Esophagus squamous epithelium (tissue), 5 donors: ENCODE measurements at regions not wholly inside any gene's neighbourhood (a gene's known extent, or its start where the extent isn't known, plus 50 kb on each side); places are given as distances from the start of the nearest gene placed in this dataset.

ENCODE experiments used
- DNase-seq: peaks from one replicate; lab custom pipeline; 2025; lab: John Stamatoyannopoulos, UW
- H3K27ac ChIP-seq, 4 donors: fragments of 200-600 bp; sonication (generic); one replicate each; pipeline ENCODE4 v1.5.1; 2016 to 2019; ENCODE audit warnings: mild to moderate bottlenecking in 1 of 4
- H3K27me3 ChIP-seq, 4 donors: fragments of 200-600 bp; sonication (generic); 1 replicate in 3 of 4; 2 replicates in 1 of 4; pipeline versions ENCODE4 v1.5.1 to v1.6.0; 2017 to 2021; ENCODE audit warnings: antibody characterized with exemption in 1 of 4
- H3K36me3 ChIP-seq, 3 donors: fragments of 200-600 bp; sonication (generic); one replicate each; pipeline ENCODE4 v1.5.1; 2016 to 2019
- H3K4me1 ChIP-seq, 3 donors: fragments of 200-600 bp; sonication (generic); one replicate each; pipeline ENCODE4 v1.5.1; 2017 to 2019
- H3K4me3 ChIP-seq, 4 donors: fragments of 200-600 bp; sonication (generic); 1 replicate in 3 of 4; 2 replicates in 1 of 4; pipeline ENCODE4 v1.5.1; 2016 to 2019; ENCODE audit warnings: mild to moderate bottlenecking in 2 of 4, moderate library complexity in 1 of 4
- H3K9me3 ChIP-seq, 3 donors: fragments of 200-600 bp; sonication (generic); one replicate each; pipeline ENCODE4 v1.5.1; 2016 to 2019
- POLR2A ChIP-seq, 4 donors: fragments of 450-650 bp; IDR thresholded peaks; one replicate each; pipeline ENCODE4 v1.6.1; 2017; ENCODE audit warnings: antibody characterized with exemption in 4 of 4, mild to moderate bottlenecking in 4 of 4, moderate library complexity in 3 of 4
- whole genome bisulfite sequencing, 2 donors: methylation state at CpG; one replicate each; pipeline ENCODE4 v1.1.5; 2018; 5-methylcytosine and 5-hydroxymethylcytosine counted together
- intact Hi-C: fragments of 100-400 bp; cut with DNase I; formaldehyde crosslinking; loops from one replicate; pipeline ENCODE4 v1.15.0; 2022
- TF ChIP-seq, protein P1 (sequence below), 6 experiments: fragments of 450-650 bp in 4 of 6; fragments of 200-600 bp in 2 of 6; sonication (generic) in 2 of 6; IDR thresholded peaks; one replicate each; pipeline ENCODE4 v1.5.1; 2016 to 2019; ENCODE audit warnings: antibody characterized with exemption in 6 of 6, mild to moderate bottlenecking in 4 of 6, moderate library complexity in 4 of 6
- donor health status: DM: yes; HTN: yes; CAD: no.

DNA sequence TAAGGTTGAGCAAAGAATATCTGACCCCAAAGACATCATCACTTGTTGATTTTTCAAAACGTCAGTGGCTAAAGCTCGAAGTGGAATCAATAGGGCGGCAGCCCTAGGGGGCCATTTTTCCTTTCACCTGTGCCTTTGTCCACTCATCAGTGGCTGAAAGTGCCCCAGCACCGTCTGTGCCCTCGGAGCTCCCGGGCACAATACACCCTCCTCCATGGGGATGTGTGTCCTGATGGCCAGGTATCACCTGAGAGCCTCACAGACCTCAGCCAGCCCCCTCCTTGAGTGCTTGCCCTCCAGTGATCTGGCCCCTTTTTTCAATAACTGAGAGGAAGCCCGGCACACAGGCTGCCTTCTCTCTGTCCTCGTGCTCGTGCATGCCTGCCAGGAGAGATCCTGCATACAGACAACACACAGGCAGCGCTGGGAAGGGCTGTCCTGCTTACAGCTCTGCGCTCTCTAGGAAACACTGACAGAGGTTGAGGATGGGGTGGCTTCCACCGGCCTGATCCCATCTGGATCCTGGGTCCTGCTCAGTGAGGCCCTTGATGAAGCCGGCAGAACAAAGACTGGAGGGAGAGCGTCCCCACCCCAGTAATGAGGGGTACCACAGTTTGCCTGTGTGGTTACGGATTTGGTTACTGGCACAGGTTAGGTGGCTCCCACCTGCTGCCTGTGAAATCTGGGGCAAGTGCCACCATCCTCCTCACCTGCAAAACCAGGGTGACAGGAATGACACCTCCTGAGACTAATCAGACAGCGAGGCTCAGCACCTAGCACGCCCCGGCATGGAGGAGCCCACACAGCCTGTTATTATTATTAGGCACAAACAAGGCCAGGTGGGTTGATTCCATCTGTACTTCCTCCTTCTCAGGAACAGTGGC is 197.5 kb upstream of the RAB6C start:
- DNase-seq, result no peak
- H3K27ac ChIP-seq, result no peak overlapping the region
- intact Hi-C loops, result no loop called here
- TF ChIP-seq, protein P1, sequence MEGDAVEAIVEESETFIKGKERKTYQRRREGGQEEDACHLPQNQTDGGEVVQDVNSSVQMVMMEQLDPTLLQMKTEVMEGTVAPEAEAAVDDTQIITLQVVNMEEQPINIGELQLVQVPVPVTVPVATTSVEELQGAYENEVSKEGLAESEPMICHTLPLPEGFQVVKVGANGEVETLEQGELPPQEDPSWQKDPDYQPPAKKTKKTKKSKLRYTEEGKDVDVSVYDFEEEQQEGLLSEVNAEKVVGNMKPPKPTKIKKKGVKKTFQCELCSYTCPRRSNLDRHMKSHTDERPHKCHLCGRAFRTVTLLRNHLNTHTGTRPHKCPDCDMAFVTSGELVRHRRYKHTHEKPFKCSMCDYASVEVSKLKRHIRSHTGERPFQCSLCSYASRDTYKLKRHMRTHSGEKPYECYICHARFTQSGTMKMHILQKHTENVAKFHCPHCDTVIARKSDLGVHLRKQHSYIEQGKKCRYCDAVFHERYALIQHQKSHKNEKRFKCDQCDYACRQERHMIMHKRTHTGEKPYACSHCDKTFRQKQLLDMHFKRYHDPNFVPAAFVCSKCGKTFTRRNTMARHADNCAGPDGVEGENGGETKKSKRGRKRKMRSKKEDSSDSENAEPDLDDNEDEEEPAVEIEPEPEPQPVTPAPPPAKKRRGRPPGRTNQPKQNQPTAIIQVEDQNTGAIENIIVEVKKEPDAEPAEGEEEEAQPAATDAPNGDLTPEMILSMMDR (IDR thresholded peaks at IDR 0.05), result no peak
- TF ChIP-seq POLR2A (IDR thresholded peaks at IDR 0.05), result no peak
- H3K4me1 ChIP-seq, result no peaks in the 10 kb centered on the region
- whole genome bisulfite sequencing, 2 donors, result 85 to 100% methylated on average over 5 of the region's 18 CpGs
- no peaks in the 10 kb centered on the region for H3K36me3 ChIP-seq
- H3K4me3 ChIP-seq, result no peak overlapping the region
- peaks cover 0 to 31% (median 0%) of the 10 kb centered on the region in 4 donors for H3K27me3 ChIP-seq
- no peaks in the 10 kb centered on the region for H3K9me3 ChIP-seq

DNA sequence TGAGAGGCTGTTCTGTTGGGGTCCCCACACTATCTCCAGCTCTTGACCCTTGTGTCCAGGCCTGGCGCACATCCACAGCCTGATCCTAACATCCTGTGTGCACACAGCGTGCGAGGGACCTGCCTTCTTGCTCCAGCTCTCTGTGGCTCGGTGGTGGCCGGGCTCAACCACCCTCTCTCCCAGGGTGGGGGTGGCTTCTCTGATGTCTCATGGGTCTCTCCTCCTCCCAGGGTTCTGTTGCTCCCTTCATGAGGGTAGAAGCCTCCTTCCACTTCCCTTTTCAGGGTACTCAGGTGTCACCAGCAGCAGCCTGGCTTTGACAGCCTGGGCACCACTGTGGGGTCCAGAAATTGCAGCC is 196.9 kb upstream of the RAB6C start:
- Histone ChIP-seq H3K27ac (no peak overlapping the region), H3K9me3 (no peaks in the 10 kb centered on the region), H3K36me3 (no peaks in the 10 kb centered on the region), H3K27me3 (peaks cover 0 to 31% (median 0%) of the 10 kb centered on the region in 4 donors), H3K4me3 (no peak overlapping the region), H3K4me1 (no peaks in the 10 kb centered on the region)
- no peak for DNase-seq
- 80 to 86% methylated on average over 1 to 3 of the region's 5 CpGs for WGBS, 2 donors
- TF ChIP-seq POLR2A (IDR thresholded peaks at IDR 0.05), result no peak
- TF ChIP-seq, protein P1 (IDR thresholded peaks at IDR 0.05), result no peak
- intact Hi-C loops, result no loop called here

DNA sequence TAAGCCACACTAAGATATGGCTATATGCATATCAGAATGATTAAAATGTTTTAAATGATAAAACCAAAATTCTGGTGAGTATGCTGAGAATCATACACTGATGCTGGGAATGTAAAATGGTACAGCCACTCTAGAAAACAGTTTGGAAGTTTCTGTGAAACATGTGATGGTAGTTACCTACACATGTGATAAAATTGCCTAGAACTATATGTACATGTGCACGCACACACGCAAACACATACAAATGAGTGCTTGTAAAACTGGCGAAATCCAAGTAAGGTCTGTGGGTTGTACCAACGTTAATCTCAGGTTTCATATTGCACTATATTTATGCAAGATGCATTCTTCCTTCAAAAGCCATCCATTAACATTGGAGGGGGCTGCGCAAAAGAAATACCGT is 195.0 kb upstream of the RAB6C start:
- Histone ChIP-seq H3K27me3 (peaks cover 0 to 31% (median 0%) of the 10 kb centered on the region in 4 donors), H3K4me3 (no peak overlapping the region), H3K9me3 (no peaks in the 10 kb centered on the region), H3K4me1 (no peaks in the 10 kb centered on the region), H3K27ac (no peak overlapping the region), H3K36me3 (no peaks in the 10 kb centered on the region)
- WGBS, 2 donors, result 86 to 92% methylated on average over 6 of the region's 6 CpGs
- DNase-seq, result no peak
- intact Hi-C loops, result no loop called here
- TF ChIP-seq POLR2A (IDR thresholded peaks at IDR 0.05), result no peak
- TF ChIP-seq, protein P1 (IDR thresholded peaks at IDR 0.05), result no peak

DNA sequence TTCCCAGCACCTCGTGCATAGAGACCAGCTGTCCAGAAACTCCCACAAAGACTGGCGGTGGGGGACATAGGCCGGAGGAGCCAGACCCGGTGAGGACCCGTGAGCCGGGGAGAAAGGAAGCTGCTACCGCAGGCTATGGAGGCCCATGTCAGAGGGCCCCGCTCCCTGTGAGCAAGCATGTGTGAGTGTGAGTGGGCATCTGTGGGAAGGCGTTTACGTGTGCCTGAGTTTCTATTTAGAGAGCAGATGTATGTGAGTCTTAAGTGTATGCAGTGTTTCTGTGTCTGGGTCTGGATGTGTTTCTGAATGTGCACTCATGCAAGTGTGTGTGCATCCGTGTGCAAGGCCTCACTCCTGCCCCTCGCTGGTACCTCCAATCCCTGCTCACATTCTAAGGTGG is 187.8 kb upstream of the RAB6C start:
- TF ChIP-seq POLR2A (IDR thresholded peaks at IDR 0.05), result no peak
- TF ChIP-seq, protein P1 (IDR thresholded peaks at IDR 0.05), result no peak
- DNase-seq, result no peak
- H3K4me3 ChIP-seq, result no peak overlapping the region
- intact Hi-C loops, result no loop called here
- no peak overlapping the region for H3K27ac ChIP-seq
- no peaks in the 10 kb centered on the region for H3K9me3 ChIP-seq
- WGBS, 2 donors, result 85 to 92% methylated on average over 11 to 12 of the region's 12 CpGs
- no peaks in the 10 kb centered on the region for H3K36me3 ChIP-seq
- H3K4me1 ChIP-seq, result no peaks in the 10 kb centered on the region
- no peaks in the 10 kb centered on the region for H3K27me3 ChIP-seq

DNA sequence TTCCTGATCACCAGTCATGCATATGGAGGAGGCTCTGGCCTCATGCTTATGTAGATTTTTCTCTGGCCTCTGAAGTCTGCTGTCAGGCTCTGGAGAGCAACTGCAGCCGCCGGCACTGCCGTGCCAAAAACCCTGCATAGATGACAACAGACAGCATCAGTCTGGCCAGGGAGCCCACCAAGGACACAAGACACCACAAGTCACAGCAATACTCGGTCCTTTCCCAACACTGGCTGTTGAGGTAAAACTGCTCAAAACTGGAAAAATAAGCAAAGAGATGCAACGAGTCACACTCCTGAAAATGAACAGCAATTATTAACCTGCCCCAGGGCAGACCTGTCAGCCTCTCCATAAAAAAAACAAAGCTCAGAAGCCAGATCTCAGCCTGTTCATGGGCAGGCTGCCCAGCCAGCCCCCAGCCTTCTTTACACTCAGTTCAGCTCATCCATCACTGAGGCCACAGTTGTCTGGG is 186.0 kb upstream of the RAB6C start:
- no peak overlapping the region for H3K4me3 ChIP-seq
- no peak for DNase-seq
- H3K27me3 ChIP-seq, result no peaks in the 10 kb centered on the region
- intact Hi-C loops, result no loop called here
- no peaks in the 10 kb centered on the region for H3K36me3 ChIP-seq
- H3K9me3 ChIP-seq, result no peaks in the 10 kb centered on the region
- H3K4me1 ChIP-seq, result no peaks in the 10 kb centered on the region
- TF ChIP-seq, protein P1 (IDR thresholded peaks at IDR 0.05), result no peak
- no peak for TF ChIP-seq POLR2A (IDR thresholded peaks at IDR 0.05)
- WGBS, 2 donors, result 38 to 54% methylated on average over 1 to 5 of the region's 5 CpGs
- H3K27ac ChIP-seq, result no peak overlapping the region
